Heart right ventricle (tissue), 16 donors: ENCODE measurements at regions not wholly inside any gene's neighbourhood (a gene's known extent, or its start where the extent isn't known, plus 50 kb on each side); places are given as distances from the start of the nearest gene placed in this dataset.
"Not testable (repeated sequence)": the region's sequence is repeated elsewhere in the genome, so short reads cannot be mapped to it uniquely, and the experiment has no call there.

ENCODE experiments used
- ATAC-seq, 8 donors: fragments of 200-7000 bp; cut with Tn5 transposase; one replicate each; pipeline ENCODE4 v1.9.1; 2020; ENCODE audit warnings: mild to moderate bottlenecking in 8 of 8, moderate library complexity in 8 of 8, moderate number of reproducible peaks in 1 of 8
- DNase-seq, 2 donors: peaks; one replicate each; pipeline ENCODE4 v3.0.0-alpha.2; 2020
- H3K27ac ChIP-seq, 10 donors: fragments of 200-600 bp; sonication (generic) in 2 of 10; one replicate each; pipeline versions ENCODE4 v1.5.0 to v1.8.0; 2020 to 2022; ENCODE audit warnings: mild to moderate bottlenecking in 3 of 10
- H3K27me3 ChIP-seq, 7 donors: fragments of 200-600 bp; one replicate each; pipeline ENCODE4 v1.8.0; 2021 to 2022; ENCODE audit warnings: mild to moderate bottlenecking in 2 of 7
- H3K36me3 ChIP-seq, 9 donors: fragments of 200-600 bp; sonication (generic) in 1 of 9; one replicate each; pipeline versions ENCODE4 v1.5.0 to v1.8.0; 2020 to 2022; ENCODE audit warnings: mild to moderate bottlenecking in 2 of 9
- H3K4me1 ChIP-seq, 9 donors: fragments of 200-600 bp; sonication (generic) in 1 of 9; one replicate each; pipeline versions ENCODE4 v1.5.0 to v1.8.0; 2020 to 2022; ENCODE audit warnings: mild to moderate bottlenecking in 4 of 9
- H3K4me3 ChIP-seq, 10 donors: fragments of 200-600 bp; sonication (generic) in 2 of 10; one replicate each; pipeline versions ENCODE4 v1.5.0 to v1.8.0; 2020 to 2022; ENCODE audit warnings: mild to moderate bottlenecking in 7 of 10, moderate library complexity in 2 of 10
- H3K9me3 ChIP-seq, 11 donors: fragments of 200-600 bp in 10 of 11; sonication (generic) in 2 of 11; one replicate each; pipeline versions ENCODE4 v1.5.0 to v1.8.0; 2013 to 2022; ENCODE audit warnings: mild to moderate bottlenecking in 2 of 11, control low read depth in 1 of 11, moderate library complexity in 1 of 11
- WGBS, 2 donors: extraction: QIAGEN DNeasy Blood & Tissue Kit; methylation state at CpG; one replicate each; pipeline ENCODE4 v1.1.7; 2013; ENCODE audit warnings: inconsistent platforms in 1 of 2; 5-methylcytosine and 5-hydroxymethylcytosine counted together
- intact Hi-C, 10 donors: fragments of 100-400 bp; cut with DNase I; formaldehyde crosslinking; loops; one replicate each; pipeline versions ENCODE4 v1.11.1 to v1.14.2; 2022
- TF ChIP-seq, protein P1 (sequence below), 9 donors: fragments of 200-600 bp; sonication (generic) in 2 of 9; IDR thresholded peaks; one replicate each; pipeline versions ENCODE4 v1.5.0 to v1.8.0; 2021 to 2022; ENCODE audit warnings: antibody characterized with exemption in 9 of 9, mild to moderate bottlenecking in 5 of 9, moderate library complexity in 1 of 9
- donor health status: Arrhythmogenic right ventricular cardiomyopathy.
- donor health status: ischemic (EF 13 %, LVEDD 7.1; RV severe dilation, severe dysfunction).
- donor health status: healthy with polysubstance abuse.
- donor health status: DM: no; HTN: yes; CAD: no.
- donor health status: DM: no; HTN: no; CAD: no.
- donor health status: ischemic (EF 25% LVEDD 6.9; RV normal size, moderate dysfunction).
- donor health status: ischemic (EF 25% LVEDD 5.7; RV mildly dilated, moderate dysfunction).
- donor health status: healthy.
- donor health status: DM: yes; HTN: yes; CAD: no.
- donor health status: Ischemic cardiomyopathy.
- donor health status: ischemic (EF 35%, LVEDD 5.7; RV mildly dilated, moderate dysfunction).
- donor health status: nonischemic (EF 11% LVEDD 7.7; RV severe dilation, severe dysfunction).
- donor health status: DM: yes; HTN: yes; CAD: no.
- donor health status: PGD.
- donor health status: ischemic (EF 29% LVEDD 5.4; RV normal size, mild dysfunction).
- donor health status: nonischemic (EF 23%, LVEDD 6.1; RV moderate dilation, normal function).

DNA sequence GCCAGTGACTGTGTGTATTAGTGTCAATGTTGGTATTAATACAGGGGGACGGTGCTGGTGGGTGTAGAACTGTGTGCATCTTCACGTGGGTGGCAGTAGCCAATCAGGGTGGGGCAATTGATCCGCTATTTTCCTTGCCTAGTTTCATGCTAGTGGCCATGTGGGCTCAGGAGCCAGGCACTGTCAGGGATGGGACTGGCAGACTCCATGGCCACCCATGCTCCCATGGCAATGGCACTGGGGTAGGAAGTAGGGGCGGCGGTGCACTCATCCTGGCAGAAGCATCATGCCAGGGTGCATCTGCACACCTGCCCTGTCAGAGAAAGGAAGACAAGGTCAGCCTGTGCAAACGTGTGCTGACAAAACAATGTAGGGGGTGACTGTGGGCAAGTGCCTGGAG lies 122.1 kb upstream of the MAGEC2 start:
- no peaks in the 10 kb centered on the region for H3K9me3 ChIP-seq
- H3K4me1 ChIP-seq, result no peaks in the 10 kb centered on the region
- TF ChIP-seq, protein P1, sequence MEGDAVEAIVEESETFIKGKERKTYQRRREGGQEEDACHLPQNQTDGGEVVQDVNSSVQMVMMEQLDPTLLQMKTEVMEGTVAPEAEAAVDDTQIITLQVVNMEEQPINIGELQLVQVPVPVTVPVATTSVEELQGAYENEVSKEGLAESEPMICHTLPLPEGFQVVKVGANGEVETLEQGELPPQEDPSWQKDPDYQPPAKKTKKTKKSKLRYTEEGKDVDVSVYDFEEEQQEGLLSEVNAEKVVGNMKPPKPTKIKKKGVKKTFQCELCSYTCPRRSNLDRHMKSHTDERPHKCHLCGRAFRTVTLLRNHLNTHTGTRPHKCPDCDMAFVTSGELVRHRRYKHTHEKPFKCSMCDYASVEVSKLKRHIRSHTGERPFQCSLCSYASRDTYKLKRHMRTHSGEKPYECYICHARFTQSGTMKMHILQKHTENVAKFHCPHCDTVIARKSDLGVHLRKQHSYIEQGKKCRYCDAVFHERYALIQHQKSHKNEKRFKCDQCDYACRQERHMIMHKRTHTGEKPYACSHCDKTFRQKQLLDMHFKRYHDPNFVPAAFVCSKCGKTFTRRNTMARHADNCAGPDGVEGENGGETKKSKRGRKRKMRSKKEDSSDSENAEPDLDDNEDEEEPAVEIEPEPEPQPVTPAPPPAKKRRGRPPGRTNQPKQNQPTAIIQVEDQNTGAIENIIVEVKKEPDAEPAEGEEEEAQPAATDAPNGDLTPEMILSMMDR (IDR thresholded peaks at IDR 0.05), result no peak
- intact Hi-C loops, result no loop called here
- peaks cover 0 to 5% (median 0%) of the 10 kb centered on the region in 7 donors for H3K27me3 ChIP-seq
- 82 to 85% methylated on average over 6 of the region's 6 CpGs for WGBS, 2 donors
- no peaks in the 10 kb centered on the region for H3K36me3 ChIP-seq
- no peak overlapping the region for H3K4me3 ChIP-seq
- ATAC-seq (no peak), DNase-seq (no peak)
- no peak overlapping the region for H3K27ac ChIP-seq

DNA sequence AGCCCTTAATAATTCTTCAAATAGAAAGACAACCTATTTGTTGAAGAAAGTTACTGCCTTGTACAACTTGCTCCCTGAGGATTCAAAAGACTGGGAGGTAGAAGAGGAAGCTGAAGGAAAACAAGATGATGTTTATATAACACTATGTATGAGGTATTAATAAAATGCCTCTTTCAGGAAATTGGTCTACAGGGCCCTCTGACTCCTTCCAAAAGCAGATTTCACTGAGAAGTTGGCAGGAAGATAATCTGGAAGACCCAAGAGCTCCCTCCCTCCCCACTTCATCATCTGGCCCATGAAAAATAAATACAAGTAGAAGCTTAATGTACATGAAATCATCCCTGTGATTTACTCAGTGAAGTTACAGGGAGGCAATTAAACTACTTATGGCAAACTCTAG lies 107.5 kb upstream of the MAGEC2 start:
- no peak overlapping the region for H3K27ac ChIP-seq
- ATAC-seq, result no peak
- H3K9me3 ChIP-seq, result no peaks in the 10 kb centered on the region
- intact Hi-C loops, result no loop called here
- no peak for DNase-seq
- H3K4me1 ChIP-seq, result no peaks in the 10 kb centered on the region
- no peak overlapping the region for H3K4me3 ChIP-seq
- no peaks in the 10 kb centered on the region for H3K27me3 ChIP-seq
- H3K36me3 ChIP-seq, result no peaks in the 10 kb centered on the region
- TF ChIP-seq, protein P1 (IDR thresholded peaks at IDR 0.05), result no peak

DNA sequence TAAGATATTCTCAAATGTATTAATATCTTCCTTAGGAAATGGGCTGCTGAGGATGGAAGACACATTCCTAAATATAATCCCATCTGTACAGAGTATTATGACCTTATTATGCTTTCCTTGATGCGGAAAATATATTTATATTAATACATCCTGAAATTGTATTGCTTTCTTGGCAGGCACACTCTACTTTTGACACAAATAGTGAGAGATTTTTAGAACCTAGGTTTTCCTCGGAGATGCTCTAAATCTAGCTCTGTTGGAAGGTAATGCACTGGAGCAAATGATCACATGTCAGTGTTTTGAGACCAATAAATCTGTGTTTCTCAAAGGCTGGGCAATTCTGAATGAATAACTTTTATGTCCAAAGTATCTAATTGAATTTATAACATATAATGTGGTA lies 94.3 kb upstream of the MAGEC2 start:
- ATAC-seq, result no peak
- no peak overlapping the region for H3K4me3 ChIP-seq
- no peaks in the 10 kb centered on the region for H3K36me3 ChIP-seq
- intact Hi-C loops, result no loop called here
- no peaks in the 10 kb centered on the region for H3K27me3 ChIP-seq
- TF ChIP-seq, protein P1 (IDR thresholded peaks at IDR 0.05), result no peak
- H3K9me3 ChIP-seq, result no peaks in the 10 kb centered on the region
- H3K4me1 ChIP-seq, result no peaks in the 10 kb centered on the region
- 81 to 82% methylated on average over 2 of the region's 2 CpGs for WGBS, 2 donors
- no peak for DNase-seq
- no peak overlapping the region for H3K27ac ChIP-seq

DNA sequence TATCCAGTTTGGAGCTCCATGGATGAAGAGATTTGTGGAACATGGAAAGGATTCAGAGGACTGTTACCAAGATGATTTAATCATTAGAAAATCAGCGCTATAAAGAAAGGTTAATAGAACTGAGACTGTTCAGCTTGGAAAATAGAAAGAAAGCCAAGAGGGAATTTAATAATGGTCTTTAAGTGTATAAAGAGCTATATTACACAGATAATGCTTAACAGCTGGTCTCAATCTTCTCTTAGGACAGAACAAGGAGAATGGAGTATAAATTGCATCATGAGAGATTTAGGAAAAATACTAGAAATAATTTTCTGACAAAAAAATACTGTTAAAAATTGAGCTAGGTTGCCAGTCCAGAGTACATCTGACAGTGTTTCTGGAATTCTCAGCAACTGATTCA lies 91.3 kb upstream of the MAGEC2 start:
- TF ChIP-seq, protein P1 (IDR thresholded peaks at IDR 0.05), result no peak

DNA sequence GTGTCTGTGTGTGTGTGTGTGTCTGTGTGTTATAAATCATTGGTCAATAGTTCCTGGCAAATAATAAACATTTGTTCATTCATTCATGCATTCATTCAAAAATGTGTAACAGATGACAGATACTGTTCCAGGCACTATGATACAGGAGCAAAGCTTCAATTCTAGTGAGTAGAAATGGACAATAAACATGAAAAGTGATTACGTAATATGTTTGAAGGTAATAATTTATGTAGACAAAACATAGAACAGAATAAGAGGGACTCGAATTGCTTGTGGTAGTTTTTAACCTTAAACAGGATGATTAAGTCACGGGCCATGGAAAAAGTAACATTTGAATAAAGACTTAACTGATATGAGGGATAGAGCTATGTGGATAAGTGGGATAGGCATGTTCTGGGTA lies 90.1 kb upstream of the MAGEC2 start:
- no peak overlapping the region for H3K4me3 ChIP-seq
- ATAC-seq (no peak), DNase-seq (no peak)
- TF ChIP-seq, protein P1 (IDR thresholded peaks at IDR 0.05), result no peak
- H3K27me3 ChIP-seq, result no peaks in the 10 kb centered on the region
- intact Hi-C loops, result no loop called here
- no peaks in the 10 kb centered on the region for H3K4me1 ChIP-seq
- whole genome bisulfite sequencing, 2 donors, result 76 to 78% methylated on average over 3 of the region's 3 CpGs
- H3K9me3 ChIP-seq, result no peaks in the 10 kb centered on the region
- no peaks in the 10 kb centered on the region for H3K36me3 ChIP-seq
- H3K27ac ChIP-seq, result no peak overlapping the region

More for the DNA sequence above, 91.3 kb upstream of the MAGEC2 start:
- Histone ChIP-seq H3K27ac (no peak overlapping the region), H3K4me3 (no peak overlapping the region), H3K27me3 (no peaks in the 10 kb centered on the region), H3K9me3 (no peaks in the 10 kb centered on the region), H3K4me1 (no peaks in the 10 kb centered on the region), H3K36me3 (no peaks in the 10 kb centered on the region)
- intact Hi-C loops, result no loop called here
- DNase-seq (no peak), ATAC-seq (no peak)
- 81 to 83% methylated on average over 1 of the region's 1 CpG for WGBS, 2 donors

DNA sequence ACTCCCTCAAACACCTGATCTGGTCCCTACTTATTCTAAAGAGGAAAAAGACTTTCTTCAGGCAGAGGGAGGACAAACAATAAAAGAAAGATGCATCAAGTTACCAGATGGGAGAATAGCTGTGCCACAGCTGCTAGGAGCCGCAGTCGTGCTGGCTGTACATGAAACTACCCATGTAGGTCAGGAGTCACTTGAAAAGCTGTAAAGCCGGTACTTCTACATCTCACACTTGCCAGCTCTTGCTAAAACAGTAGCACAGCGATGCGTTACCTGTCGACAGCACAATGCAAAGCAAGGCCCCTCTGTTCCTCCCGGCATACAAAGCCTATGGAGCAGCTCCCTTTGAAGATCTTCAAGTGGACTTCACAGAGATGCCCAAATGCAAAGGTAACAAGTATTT lies 65.1 kb upstream of the MAGEC2 start:
- intact Hi-C loops, H3K27me3 ChIP-seq, H3K36me3 ChIP-seq, H3K9me3 ChIP-seq, DNase-seq, H3K27ac ChIP-seq, H3K4me3 ChIP-seq, H3K4me1 ChIP-seq, ATAC-seq: not testable (repeated sequence)
- 83% methylated on average over 7 of the region's 7 CpGs for WGBS, 2 donors
